NCI-H524 (cell line): ENCODE measurements at regions not wholly inside any gene's neighbourhood (a gene's known extent, or its start where the extent isn't known, plus 50 kb on each side); places are given as distances from the start of the nearest gene placed in this dataset.

Source experiments
- DNase-seq, 2 experiments: peaks; one replicate each; lab custom pipeline; 2025; lab: John Stamatoyannopoulos, UW

DNA sequence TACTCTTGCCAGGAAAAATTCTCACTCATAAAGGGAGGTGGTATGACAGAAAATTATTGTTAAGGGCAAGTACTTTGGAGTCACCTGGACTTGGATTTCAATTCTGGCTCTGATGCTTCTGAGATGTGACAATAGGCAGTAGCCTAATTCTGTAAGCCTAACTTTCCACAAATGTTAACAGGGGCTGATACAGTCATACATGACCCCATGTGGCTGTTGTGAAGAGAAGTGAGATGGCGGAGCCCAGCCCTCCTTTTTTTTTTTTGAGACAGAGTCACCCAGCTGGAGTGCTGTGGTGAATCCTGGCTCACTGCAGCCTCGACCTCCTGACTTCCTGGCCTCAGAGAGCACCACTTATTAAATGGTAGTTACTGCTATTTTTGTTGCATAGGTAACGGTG is 54.4 kb upstream of the IRF2 start:
- no peak for DNase-seq

DNA sequence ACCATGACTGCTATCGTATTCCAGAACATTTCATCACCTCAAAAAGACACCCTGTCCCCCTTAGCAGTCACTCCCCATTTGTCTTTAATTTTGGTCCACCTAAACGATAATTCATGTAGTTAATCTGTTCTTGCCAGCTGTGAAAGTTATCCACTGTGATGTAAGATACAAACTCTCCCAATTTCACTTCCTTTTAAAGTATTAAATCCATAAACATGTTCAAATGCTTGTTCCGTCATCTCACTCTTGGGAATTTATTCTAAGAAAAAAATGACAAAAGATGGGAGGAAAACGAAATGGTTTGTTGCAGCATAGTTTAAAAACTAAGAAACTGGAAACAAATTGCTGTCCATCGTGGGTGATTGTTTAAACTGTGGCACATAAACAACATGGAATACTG is 53.7 kb upstream of the IRF2 start:
- no peak for DNase-seq

DNA sequence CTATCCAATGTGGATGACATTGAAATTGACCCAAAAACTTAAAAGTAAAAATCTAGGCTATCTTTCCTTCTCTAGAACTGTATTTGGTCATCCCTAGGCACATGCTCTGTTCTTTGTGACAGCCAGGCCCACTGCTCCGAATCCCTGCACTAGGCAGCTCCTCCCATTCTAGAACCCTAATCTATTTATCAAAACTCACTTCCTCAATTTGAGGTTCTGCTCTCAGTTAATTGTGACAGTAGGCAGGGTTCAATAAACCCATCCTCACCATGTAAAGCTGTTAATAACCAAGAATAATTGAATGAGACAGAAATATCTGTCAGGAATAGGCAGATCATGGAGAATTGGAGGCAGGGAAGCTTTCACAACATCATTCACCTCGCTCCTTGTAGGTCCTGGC is 51.9 kb upstream of the IRF2 start:
- no peak for DNase-seq
